Mammary epithelial cell (primary cell): ENCODE measurements at regions not wholly inside any gene's neighbourhood (a gene's known extent, or its start where the extent isn't known, plus 50 kb on each side); places are given as distances from the start of the nearest gene placed in this dataset.

ENCODE experiments used
- CTCF ChIP-seq, 2 donors: IDR thresholded peaks in 1 of 2; conservative IDR thresholded peaks in 1 of 2; 2 replicates each; pipeline ENCODE4 v1.5.1; 2011 to 2012; ENCODE audit warnings: inconsistent platforms in 2 of 2, low read length in 2 of 2, mild to moderate bottlenecking in 2 of 2, control low read depth in 1 of 2, low read depth in 1 of 2; ENCODE audit not compliant: insufficient read depth in 1 of 2; ENCODE audit errors: extremely low read depth in 1 of 2
- EZH2 ChIP-seq: IDR thresholded peaks from 2 replicates; pipeline ENCODE4 v1.6.1; 2012; ENCODE audit warnings: low read length, inconsistent platforms, borderline replicate concordance

- TF ChIP-seq CTCF (conservative IDR thresholded peaks at IDR 0.05 in 1 of 2, IDR thresholded peaks at IDR 0.05 in 1 of 2; ENCODE audit: extremely low read depth in 1 of 2, insufficient read depth in 1 of 2, low read depth in 1 of 2, low read length in 2 of 2) (no peak), EZH2 (no peak)
Observed at GRCh38 chr16:64181271-64181925, 940.5 kb downstream of the CDH11 start.
